Cerebellar cortex (tissue), 1 donor: ENCODE measurements at regions not wholly inside any gene's neighbourhood (a gene's known extent, or its start where the extent isn't known, plus 50 kb on each side); places are given as distances from the start of the nearest gene placed in this dataset.

ENCODE experiments used
- DNase-seq: peaks from one replicate; pipeline ENCODE4 v3.0.0-alpha.2; 2015; ENCODE audit warnings: low spot score

DNA sequence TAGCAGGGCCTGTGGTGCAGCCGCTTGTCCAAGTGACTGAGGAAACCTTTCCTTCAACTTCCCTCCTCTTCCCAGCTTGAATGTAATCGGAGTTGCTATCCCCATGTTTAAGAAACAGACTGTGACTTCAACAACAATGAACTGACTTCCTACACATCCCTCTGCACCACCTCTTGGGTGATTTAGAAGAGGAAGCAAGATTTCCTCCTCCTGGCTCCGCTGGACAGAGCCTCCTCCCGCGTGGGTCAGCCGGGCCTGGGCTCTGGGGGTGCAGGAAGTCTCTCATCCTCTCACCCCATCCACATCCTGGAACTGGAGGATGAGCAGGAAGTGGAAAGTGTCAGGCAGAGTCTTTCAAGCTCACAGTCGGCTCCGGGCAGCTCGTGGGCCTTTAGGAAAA, 84.3 kb downstream of the GATA6 start:
- DNase-seq, result no peak

DNA sequence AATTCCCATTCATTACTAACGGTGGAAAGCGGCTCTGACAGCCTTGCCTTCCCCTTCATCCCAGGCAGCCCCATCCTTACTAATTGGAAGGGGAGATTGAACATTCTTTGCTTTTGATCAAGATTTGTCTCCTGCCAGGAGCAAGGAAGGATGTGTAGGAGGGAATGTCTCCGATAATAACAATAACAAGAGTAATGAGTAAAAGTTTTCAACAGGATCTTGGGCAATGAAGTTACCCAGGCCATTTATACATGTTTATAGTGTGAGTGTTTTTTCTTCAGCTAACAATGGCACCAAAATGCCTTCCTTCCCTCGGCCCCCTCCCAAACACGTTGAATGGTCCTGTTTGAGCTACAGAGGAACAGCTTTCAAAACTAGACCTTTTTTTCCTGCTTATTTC, 83.8 kb downstream of the GATA6 start:
- DNase-seq, result no peak
